Ectodermal cell (in vitro differentiated cells): ENCODE measurements at regions not wholly inside any gene's neighbourhood (a gene's known extent, or its start where the extent isn't known, plus 50 kb on each side); places are given as distances from the start of the nearest gene placed in this dataset.

ENCODE experiments used
- H3K27ac ChIP-seq: 2 replicates; pipeline ENCODE4 v1.7.0; 2013; ENCODE audit warnings: mild to moderate bottlenecking, low read depth, low read length; ENCODE audit not compliant: insufficient read depth, poor library complexity, severe bottlenecking
- H3K27me3 ChIP-seq: 2 replicates; pipeline ENCODE4 v1.7.0; 2013; ENCODE audit warnings: mild to moderate bottlenecking, low read length; ENCODE audit not compliant: insufficient read depth, control insufficient read depth, poor library complexity, severe bottlenecking
- H3K36me3 ChIP-seq: one replicate; pipeline ENCODE4 v1.7.0; 2013; ENCODE audit warnings: low read length; ENCODE audit not compliant: control insufficient read depth, insufficient read depth
- H3K4me1 ChIP-seq: one replicate; pipeline ENCODE4 v1.7.0; 2013; ENCODE audit warnings: low read length; ENCODE audit not compliant: control insufficient read depth, insufficient read depth
- H3K4me3 ChIP-seq: 2 replicates; pipeline ENCODE4 v1.7.0; 2013; ENCODE audit warnings: low read depth, low read length, control low read depth; ENCODE audit not compliant: insufficient read depth
- H3K9me3 ChIP-seq: 2 replicates; pipeline ENCODE4 v1.7.0; 2013; ENCODE audit warnings: mild to moderate bottlenecking, low read length, moderate library complexity; ENCODE audit not compliant: control insufficient read depth
- WGBS, 2 experiments: methylation state at CpG; one replicate each; pipeline ENCODE4 v1.1.7; 2013; ENCODE audit warnings: missing lambda C conversion rate in 2 of 2; 5-methylcytosine and 5-hydroxymethylcytosine counted together

DNA sequence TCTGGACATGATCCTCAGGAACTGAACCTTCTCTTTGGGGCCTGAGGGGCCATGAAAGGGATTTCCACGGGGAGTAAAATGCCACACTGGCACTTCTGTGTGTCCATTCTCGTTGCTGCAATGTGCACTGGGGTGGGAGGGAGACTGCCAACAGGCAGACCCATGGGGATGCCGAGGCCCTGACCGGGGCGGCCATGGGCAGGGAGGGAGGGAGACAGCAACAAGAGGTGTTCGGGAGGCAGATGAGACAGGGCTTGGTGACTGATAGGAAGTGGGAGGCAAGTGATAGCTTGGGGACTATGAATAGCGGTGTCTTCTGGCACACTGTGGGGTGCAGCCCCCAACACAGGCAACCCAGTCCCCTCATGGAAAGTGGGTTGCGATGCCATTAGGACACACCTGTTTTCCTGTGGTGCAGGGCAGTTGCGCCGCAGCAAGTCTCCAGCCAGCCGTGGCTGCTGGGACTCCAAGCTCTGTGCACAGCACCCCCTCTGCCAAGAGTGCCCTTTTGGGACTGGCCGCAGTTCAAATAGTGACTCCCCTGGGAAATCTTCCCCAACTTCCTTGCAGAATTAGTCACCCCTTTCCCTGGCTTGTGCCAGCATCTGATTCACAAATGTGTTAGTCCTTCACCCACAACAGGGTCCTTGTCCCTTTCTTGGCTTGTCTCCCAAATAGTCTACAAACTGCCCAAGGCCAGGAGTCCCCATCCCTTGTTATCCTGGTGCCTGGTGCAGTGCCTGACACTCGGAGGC is 88.8 kb downstream of the CHST1 start:
- H3K27ac ChIP-seq = no peak overlapping the region
- H3K4me3 ChIP-seq = no peak overlapping the region
- WGBS, 2 experiments = 87 to 89% methylated on average over 13 of the region's 13 CpGs
- H3K36me3 ChIP-seq = no peaks in the 10 kb centered on the region
- no peaks in the 10 kb centered on the region for H3K9me3 ChIP-seq
- no peaks in the 10 kb centered on the region for H3K27me3 ChIP-seq
- H3K4me1 ChIP-seq = peaks cover 17% of the 10 kb centered on the region

DNA sequence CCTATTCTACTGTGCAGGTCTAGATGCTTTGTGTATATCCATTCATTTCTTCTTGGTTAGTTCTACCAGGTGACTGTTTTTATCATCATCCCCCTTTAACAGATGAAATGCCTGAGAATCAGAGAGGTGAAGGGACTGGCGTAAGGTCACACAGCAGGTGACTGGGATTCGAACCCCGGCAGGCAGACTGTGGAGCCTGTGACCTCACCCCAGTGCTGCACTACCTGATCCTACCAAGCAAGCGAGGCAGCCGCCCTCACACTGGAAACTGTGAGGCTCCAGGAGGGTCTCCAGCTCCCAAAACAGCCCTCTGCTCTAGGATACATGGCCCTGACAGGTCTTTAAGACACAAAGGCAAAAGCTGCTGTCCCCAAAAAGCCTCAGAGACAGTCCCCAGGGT is 91.7 kb downstream of the CHST1 start:
- H3K9me3 ChIP-seq = no peaks in the 10 kb centered on the region
- no peak overlapping the region for H3K4me3 ChIP-seq
- peaks cover 17% of the 10 kb centered on the region for H3K4me1 ChIP-seq
- H3K36me3 ChIP-seq = no peaks in the 10 kb centered on the region
- no peaks in the 10 kb centered on the region for H3K27me3 ChIP-seq
- H3K27ac ChIP-seq = no peak overlapping the region
- 89 to 92% methylated on average over 5 of the region's 5 CpGs for WGBS, 2 experiments

DNA sequence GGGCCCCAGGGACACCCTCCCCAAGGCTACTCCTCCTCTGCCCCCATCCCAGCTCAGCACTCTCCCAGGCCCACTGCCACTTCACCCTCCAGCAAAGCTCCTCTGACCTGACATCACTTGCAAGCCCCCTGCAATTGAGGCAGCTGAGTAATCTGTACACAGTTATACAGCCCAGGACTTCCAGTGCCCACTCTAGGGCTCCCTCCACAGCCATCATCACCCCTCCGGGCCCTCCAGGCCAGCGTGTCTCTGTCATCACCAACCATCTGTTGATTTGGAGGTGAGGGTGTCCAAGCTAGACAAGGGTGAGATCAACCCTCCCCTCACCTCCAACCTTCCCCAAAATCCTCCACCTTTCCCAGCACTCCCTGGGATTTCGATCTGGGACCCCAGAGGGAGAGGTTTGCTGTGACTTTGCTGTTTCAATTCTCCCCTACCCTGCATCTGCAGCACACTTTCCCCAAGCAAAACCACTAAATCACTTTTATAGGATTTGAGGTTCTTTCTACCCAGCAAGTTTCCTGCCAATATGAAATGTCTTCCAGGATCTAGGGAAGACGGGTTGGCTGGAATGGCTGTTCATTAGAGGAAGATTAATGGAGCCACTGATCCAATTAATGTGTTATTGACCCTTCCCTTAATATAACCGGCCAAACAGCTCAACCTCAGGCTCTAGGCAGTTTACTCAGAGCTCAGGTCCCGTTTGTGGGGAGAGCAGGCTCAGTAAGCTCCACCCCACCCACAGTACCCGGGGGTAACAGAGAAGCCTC is 92.9 kb downstream of the CHST1 start:
- H3K4me1 ChIP-seq = peaks cover 9% of the 10 kb centered on the region
- H3K36me3 ChIP-seq = no peaks in the 10 kb centered on the region
- H3K27ac ChIP-seq = no peak overlapping the region
- no peaks in the 10 kb centered on the region for H3K9me3 ChIP-seq
- no peak overlapping the region for H3K4me3 ChIP-seq
- WGBS, 2 experiments = 90% methylated on average over 7 of the region's 7 CpGs
- no peaks in the 10 kb centered on the region for H3K27me3 ChIP-seq

DNA sequence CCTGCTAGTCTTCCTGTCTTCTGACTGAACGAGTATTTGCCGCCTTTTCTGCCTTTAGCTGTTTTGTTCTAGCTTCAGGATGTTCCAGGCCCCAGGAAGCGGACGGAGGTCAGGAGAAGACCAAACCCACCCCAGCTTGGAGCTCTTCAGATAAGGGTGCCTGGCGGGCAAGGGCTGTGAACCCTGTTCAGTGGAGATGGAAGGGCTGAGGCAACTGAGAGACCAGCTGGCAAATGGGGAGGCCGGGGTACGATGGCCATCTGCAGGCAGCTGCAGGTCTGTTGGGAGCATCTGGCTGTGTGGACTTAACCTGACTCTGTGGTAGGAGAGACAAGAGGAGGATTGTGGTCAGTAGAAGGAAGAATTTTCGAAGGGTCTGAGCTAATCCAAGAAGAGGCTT is 95.6 kb downstream of the CHST1 start:
- H3K4me3 ChIP-seq = no peak overlapping the region
- no peaks in the 10 kb centered on the region for H3K4me1 ChIP-seq
- no peak overlapping the region for H3K27ac ChIP-seq
- no peaks in the 10 kb centered on the region for H3K36me3 ChIP-seq
- 91 to 92% methylated on average over 8 of the region's 8 CpGs for WGBS, 2 experiments
- H3K9me3 ChIP-seq = no peaks in the 10 kb centered on the region
- no peaks in the 10 kb centered on the region for H3K27me3 ChIP-seq

DNA sequence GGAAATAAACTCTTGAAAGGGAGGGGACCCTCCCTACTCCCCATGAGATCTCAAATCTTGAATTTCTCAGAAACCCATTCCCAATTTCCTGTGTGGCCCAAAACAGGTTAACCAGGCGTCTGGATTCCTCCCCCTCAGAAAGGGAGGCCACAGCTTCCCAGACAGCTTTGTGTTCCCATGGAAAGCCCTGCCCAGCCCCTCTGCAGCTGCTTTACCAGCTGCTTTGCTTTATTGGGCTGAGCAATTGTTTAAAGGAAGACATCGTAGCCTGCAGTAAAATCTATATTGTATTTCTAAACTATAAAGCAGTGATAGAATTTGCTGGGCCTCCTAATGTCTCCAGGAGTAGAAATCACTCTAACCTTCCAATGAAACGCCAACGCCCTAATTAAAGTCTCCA is 97.4 kb downstream of the CHST1 start:
- no peak overlapping the region for H3K4me3 ChIP-seq
- H3K36me3 ChIP-seq = no peaks in the 10 kb centered on the region
- 83 to 90% methylated on average over 3 to 4 of the region's 4 CpGs for WGBS, 2 experiments
- H3K9me3 ChIP-seq = no peaks in the 10 kb centered on the region
- H3K4me1 ChIP-seq = no peaks in the 10 kb centered on the region
- no peaks in the 10 kb centered on the region for H3K27me3 ChIP-seq
- no peak overlapping the region for H3K27ac ChIP-seq

- no peak overlapping the region for H3K4me3 ChIP-seq
- no peaks in the 10 kb centered on the region for H3K9me3 ChIP-seq
- no peaks in the 10 kb centered on the region for H3K36me3 ChIP-seq
- WGBS, 2 experiments = 91 to 94% methylated on average over 4 of the region's 4 CpGs
- H3K27ac ChIP-seq = no peak overlapping the region
- no peaks in the 10 kb centered on the region for H3K4me1 ChIP-seq
- no peaks in the 10 kb centered on the region for H3K27me3 ChIP-seq
Observed at GRCh38 chr11:45565446-45565988, 99.9 kb downstream of the CHST1 start.

DNA sequence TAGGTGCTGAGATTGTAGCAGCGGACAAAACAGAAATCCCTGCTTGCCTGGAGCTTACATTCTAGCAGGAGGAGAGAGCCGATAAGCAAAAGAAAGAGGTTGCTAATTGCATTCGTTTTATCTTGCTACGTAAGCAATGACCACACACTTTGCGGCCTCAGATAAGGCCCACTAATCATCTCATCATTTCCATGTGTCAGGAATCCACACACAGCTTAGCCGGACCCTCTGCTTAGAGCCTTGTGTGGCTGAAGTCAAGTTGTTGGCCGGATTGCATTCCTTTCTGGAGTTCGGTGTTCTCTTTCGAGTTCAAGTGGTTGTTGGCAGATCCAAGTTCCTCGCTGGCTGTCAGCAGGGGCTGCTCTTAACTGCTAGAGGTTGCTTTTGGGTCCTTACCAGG is 101.6 kb downstream of the CHST1 start:
- H3K27me3 ChIP-seq = no peaks in the 10 kb centered on the region
- WGBS, 2 experiments = 81 to 85% methylated on average over 10 of the region's 10 CpGs
- no peaks in the 10 kb centered on the region for H3K4me1 ChIP-seq
- no peaks in the 10 kb centered on the region for H3K9me3 ChIP-seq
- H3K4me3 ChIP-seq = no peak overlapping the region
- no peak overlapping the region for H3K27ac ChIP-seq
- no peaks in the 10 kb centered on the region for H3K36me3 ChIP-seq

GRCh38 chr11:45563171-45563570 is 102.3 kb downstream of the CHST1 start:
- WGBS, 2 experiments = 72 to 86% methylated on average over 2 of the region's 2 CpGs
- H3K4me3 ChIP-seq = no peak overlapping the region
- H3K9me3 ChIP-seq = no peaks in the 10 kb centered on the region
- no peak overlapping the region for H3K27ac ChIP-seq
- no peaks in the 10 kb centered on the region for H3K27me3 ChIP-seq
- no peaks in the 10 kb centered on the region for H3K4me1 ChIP-seq
- no peaks in the 10 kb centered on the region for H3K36me3 ChIP-seq

DNA sequence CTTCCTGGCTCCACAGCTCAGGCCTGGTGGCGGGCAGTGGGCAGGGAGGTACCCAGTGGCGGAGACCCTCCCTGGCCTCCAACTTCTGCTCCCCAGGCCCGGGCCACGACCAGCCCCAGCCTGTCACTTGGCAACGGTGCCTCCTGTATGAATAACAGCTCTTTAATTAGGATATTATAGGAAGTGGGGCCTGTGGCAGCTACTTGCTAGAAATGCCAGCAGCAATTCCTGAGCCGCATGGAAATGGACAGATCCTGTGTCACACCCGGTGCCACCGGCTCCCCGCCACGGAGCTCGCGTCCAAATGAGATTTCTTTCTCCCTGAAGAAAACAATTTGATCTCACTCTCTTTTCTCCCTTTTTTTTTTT is 104.5 kb downstream of the CHST1 start:
- H3K4me3 ChIP-seq = no peak overlapping the region
- H3K9me3 ChIP-seq = no peaks in the 10 kb centered on the region
- H3K27me3 ChIP-seq = no peaks in the 10 kb centered on the region
- H3K4me1 ChIP-seq = no peaks in the 10 kb centered on the region
- no peak overlapping the region for H3K27ac ChIP-seq
- 87 to 88% methylated on average over 12 of the region's 12 CpGs for WGBS, 2 experiments
- no peaks in the 10 kb centered on the region for H3K36me3 ChIP-seq

GRCh38 chr11:45560155-45560912 is 105.1 kb downstream of the CHST1 start:
- no peak overlapping the region for H3K27ac ChIP-seq
- 77 to 79% methylated on average over 10 of the region's 10 CpGs for WGBS, 2 experiments

More at GRCh38 chr11:45560155-45560912, 105.1 kb downstream of the CHST1 start:
- Histone ChIP-seq H3K27me3 (no peaks in the 10 kb centered on the region), H3K36me3 (no peaks in the 10 kb centered on the region), H3K4me3 (no peak overlapping the region), H3K4me1 (no peaks in the 10 kb centered on the region), H3K9me3 (no peaks in the 10 kb centered on the region)
